ENCODE measurements at regions not wholly inside any gene's neighbourhood (a gene's known extent, or its start where the extent isn't known, plus 50 kb on each side); places are given as distances from the start of the nearest gene placed in this dataset.
A peak's percentile ranks its signal among the peaks of the same experiment; 100 is the strongest.

- Histone ChIP-seq H3K4me3 (no peak overlapping the region), H3K9me3 (no peaks in the 10 kb centered on the region), H3K36me3 (no peaks in the 10 kb centered on the region), H3K27me3 (replicated peaks in 1 of 7) (no peaks in the 10 kb centered on the region), H3K27ac (no peak overlapping the region), H3K4me1 (no peaks in the 10 kb centered on the region)
- TF ChIP-seq POLR2AphosphoS5 (IDR thresholded peaks at IDR 0.05): no peak
- no peak for TF ChIP-seq POLR2A (IDR thresholded peaks at IDR 0.05)
- no peak for TF ChIP-seq CTCF (IDR thresholded peaks at IDR 0.05 in 8 of 11, conservative IDR thresholded peaks at IDR 0.05 in 3 of 11)
- DNase-seq: no peak
- WGBS, 5 donors: 67 to 87% (median 79%) methylated on average over 1 of the region's 1 CpG
- intact Hi-C loops (cut with DNase I; ENCODE audit: low total_unique reads): no loop called here
These were observed 182.7 kb upstream of the SEMA6A start for GRCh38 chr5:116757326-116757725.

GRCh38 chr5:116756531-116756930 is 181.9 kb upstream of the SEMA6A start:
- no peak for DNase-seq
- no peaks in the 10 kb centered on the region for H3K27me3 ChIP-seq (replicated peaks in 1 of 7)
- no peak overlapping the region for H3K4me3 ChIP-seq
- no peaks in the 10 kb centered on the region for H3K4me1 ChIP-seq
- WGBS, 5 donors: 78 to 100% (median 83%) methylated on average over 1 of the region's 1 CpG
- H3K36me3 ChIP-seq: no peaks in the 10 kb centered on the region
- TF ChIP-seq POLR2AphosphoS5 (IDR thresholded peaks at IDR 0.05) (no peak), CTCF (IDR thresholded peaks at IDR 0.05 in 8 of 11, conservative IDR thresholded peaks at IDR 0.05 in 3 of 11) (peak in 1 of 11 experiments; percentile 20)
- no peaks in the 10 kb centered on the region for H3K9me3 ChIP-seq
- intact Hi-C loops (cut with DNase I; ENCODE audit: low total_unique reads): no loop called here
- H3K27ac ChIP-seq: no peak overlapping the region

- H3K4me3 ChIP-seq: no peak overlapping the region
- H3K27me3 ChIP-seq (replicated peaks in 1 of 7): no peaks in the 10 kb centered on the region
- H3K36me3 ChIP-seq: no peaks in the 10 kb centered on the region
- no peaks in the 10 kb centered on the region for H3K9me3 ChIP-seq
- intact Hi-C loops (cut with DNase I; ENCODE audit: low total_unique reads): no loop called here
- no peaks in the 10 kb centered on the region for H3K4me1 ChIP-seq
- TF ChIP-seq CTCF (IDR thresholded peaks at IDR 0.05 in 8 of 11, conservative IDR thresholded peaks at IDR 0.05 in 3 of 11) (no peak), POLR2AphosphoS5 (IDR thresholded peaks at IDR 0.05) (no peak), POLR2A (IDR thresholded peaks at IDR 0.05) (no peak)
- DNase-seq: no peak
- no peak overlapping the region for H3K27ac ChIP-seq
These were observed 179.9 kb upstream of the SEMA6A start for GRCh38 chr5:116754556-116754955.

GRCh38 chr5:116751684-116752083 is 177.1 kb upstream of the SEMA6A start:
- H3K4me1 ChIP-seq: no peaks in the 10 kb centered on the region
- TF ChIP-seq CTCF (IDR thresholded peaks at IDR 0.05 in 8 of 11, conservative IDR thresholded peaks at IDR 0.05 in 3 of 11) (no peak), POLR2AphosphoS5 (IDR thresholded peaks at IDR 0.05) (no peak), POLR2A (IDR thresholded peaks at IDR 0.05) (no peak)
- H3K27me3 ChIP-seq (replicated peaks in 1 of 7): no peaks in the 10 kb centered on the region
- H3K9me3 ChIP-seq: no peaks in the 10 kb centered on the region
- intact Hi-C loops (cut with DNase I; ENCODE audit: low total_unique reads): no loop called here
- DNase-seq: no peak
- H3K36me3 ChIP-seq: no peaks in the 10 kb centered on the region
- no peak overlapping the region for H3K27ac ChIP-seq
- H3K4me3 ChIP-seq: no peak overlapping the region

Measured in spleen (tissue), 11 donors.